Mucosa of stomach (tissue), 1 donor: ENCODE measurements at regions not wholly inside any gene's neighbourhood (a gene's known extent, or its start where the extent isn't known, plus 50 kb on each side); places are given as distances from the start of the nearest gene placed in this dataset.

Source experiments
- H3K27me3 ChIP-seq: one replicate; pipeline ENCODE4 v1.7.0; 2013; ENCODE audit warnings: mild to moderate bottlenecking, low read length; ENCODE audit not compliant: control insufficient read depth, insufficient read depth
- H3K36me3 ChIP-seq: one replicate; pipeline ENCODE4 v1.7.0; 2013; ENCODE audit warnings: low read length; ENCODE audit not compliant: control insufficient read depth, insufficient read depth
- H3K4me1 ChIP-seq: one replicate; pipeline ENCODE4 v1.7.0; 2013; ENCODE audit warnings: mild to moderate bottlenecking, low read length; ENCODE audit not compliant: control insufficient read depth, insufficient read depth
- H3K4me3 ChIP-seq: one replicate; pipeline ENCODE4 v1.7.0; 2013; ENCODE audit warnings: low read length
- H3K9ac ChIP-seq: one replicate; pipeline ENCODE4 v1.7.0; 2013; ENCODE audit warnings: mild to moderate bottlenecking, low read length, moderate library complexity
- H3K9me3 ChIP-seq: one replicate; pipeline ENCODE4 v1.7.0; 2013; ENCODE audit warnings: mild to moderate bottlenecking, low read length, moderate library complexity; ENCODE audit not compliant: control insufficient read depth
- donor health status: Pancreatic carcinoma.

- peaks cover 15% of the 10 kb centered on the region for H3K4me1 ChIP-seq
- H3K36me3 ChIP-seq, result no peaks in the 10 kb centered on the region
- no peaks in the 10 kb centered on the region for H3K27me3 ChIP-seq
- H3K9ac ChIP-seq, result no peak overlapping the region
- no peak overlapping the region for H3K4me3 ChIP-seq
- H3K9me3 ChIP-seq, result no peaks in the 10 kb centered on the region
These were observed 52.8 kb downstream of the FAM43A start for GRCh38 chr3:194738254-194739093.

- no peaks in the 10 kb centered on the region for H3K9me3 ChIP-seq
- H3K9ac ChIP-seq, result no peak overlapping the region
- H3K4me3 ChIP-seq, result no peak overlapping the region
- H3K27me3 ChIP-seq, result no peaks in the 10 kb centered on the region
- no peaks in the 10 kb centered on the region for H3K36me3 ChIP-seq
- peaks cover 20% of the 10 kb centered on the region for H3K4me1 ChIP-seq
These were observed 54.0 kb downstream of the FAM43A start for GRCh38 chr3:194739498-194740284.

GRCh38 chr3:194740859-194741491, 55.3 kb downstream of the FAM43A start:
- Histone ChIP-seq H3K36me3 (no peaks in the 10 kb centered on the region), H3K4me1 (peaks cover 30% of the 10 kb centered on the region), H3K9me3 (no peaks in the 10 kb centered on the region), H3K4me3 (no peak overlapping the region), H3K9ac (no peak overlapping the region), H3K27me3 (no peaks in the 10 kb centered on the region)

GRCh38 chr3:194741916-194742315, 56.2 kb downstream of the FAM43A start:
- H3K27me3 ChIP-seq, result no peaks in the 10 kb centered on the region
- H3K36me3 ChIP-seq, result no peaks in the 10 kb centered on the region
- H3K9me3 ChIP-seq, result no peaks in the 10 kb centered on the region
- no peak overlapping the region for H3K4me3 ChIP-seq
- peaks cover 34% of the 10 kb centered on the region for H3K4me1 ChIP-seq
- H3K9ac ChIP-seq, result no peak overlapping the region

GRCh38 chr3:194744826-194745225, 59.1 kb downstream of the FAM43A start:
- Histone ChIP-seq H3K9ac (no peak overlapping the region), H3K9me3 (no peaks in the 10 kb centered on the region), H3K4me3 (no peak overlapping the region), H3K4me1 (peaks cover 26% of the 10 kb centered on the region), H3K27me3 (peaks cover 3% of the 10 kb centered on the region), H3K36me3 (no peaks in the 10 kb centered on the region)

DNA sequence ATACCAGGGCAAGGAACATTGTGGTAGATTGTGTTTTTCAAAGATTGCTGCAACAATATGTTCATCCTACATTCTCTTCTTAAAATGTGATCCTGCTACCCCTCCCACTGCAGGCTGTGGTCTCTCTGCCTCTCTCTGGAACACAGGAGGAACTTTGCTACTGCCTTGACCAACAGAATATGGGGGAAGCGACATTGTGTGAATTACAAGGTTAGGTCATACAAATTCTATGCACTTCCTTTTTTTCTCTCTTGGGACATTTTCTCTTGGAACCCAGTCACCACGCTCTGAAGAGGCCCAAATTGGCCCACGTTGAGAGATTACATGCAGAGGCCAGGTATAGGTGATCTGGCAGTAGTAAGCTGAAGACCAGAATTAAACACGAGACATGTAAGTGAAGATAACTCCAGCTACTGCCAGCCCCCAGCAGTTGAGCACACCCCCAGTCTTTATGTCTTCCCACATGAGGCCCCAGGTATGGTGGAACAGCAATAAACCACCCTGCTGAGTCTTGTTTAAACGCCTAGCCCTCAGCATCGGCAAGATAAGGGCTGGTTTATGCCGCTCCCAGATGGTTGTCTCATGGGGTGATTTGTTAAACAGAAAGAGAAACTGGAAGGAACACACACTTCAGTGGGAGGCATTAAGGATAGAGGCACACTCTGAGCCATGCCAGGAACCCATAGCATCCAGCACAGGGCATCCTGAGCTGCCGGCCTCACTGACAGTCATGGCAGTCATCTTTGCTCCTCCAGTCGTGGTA, 59.9 kb downstream of the FAM43A start:
- Histone ChIP-seq H3K9me3 (no peaks in the 10 kb centered on the region), H3K4me1 (peaks cover 26% of the 10 kb centered on the region), H3K27me3 (peaks cover 3% of the 10 kb centered on the region), H3K36me3 (no peaks in the 10 kb centered on the region), H3K4me3 (no peak overlapping the region), H3K9ac (no peak overlapping the region)

- Histone ChIP-seq H3K27me3 (peaks cover 3% of the 10 kb centered on the region), H3K4me1 (peaks cover 19% of the 10 kb centered on the region), H3K36me3 (no peaks in the 10 kb centered on the region), H3K4me3 (no peak overlapping the region), H3K9ac (no peak overlapping the region), H3K9me3 (no peaks in the 10 kb centered on the region)
These were observed 62.5 kb downstream of the FAM43A start for GRCh38 chr3:194748225-194748624.

DNA sequence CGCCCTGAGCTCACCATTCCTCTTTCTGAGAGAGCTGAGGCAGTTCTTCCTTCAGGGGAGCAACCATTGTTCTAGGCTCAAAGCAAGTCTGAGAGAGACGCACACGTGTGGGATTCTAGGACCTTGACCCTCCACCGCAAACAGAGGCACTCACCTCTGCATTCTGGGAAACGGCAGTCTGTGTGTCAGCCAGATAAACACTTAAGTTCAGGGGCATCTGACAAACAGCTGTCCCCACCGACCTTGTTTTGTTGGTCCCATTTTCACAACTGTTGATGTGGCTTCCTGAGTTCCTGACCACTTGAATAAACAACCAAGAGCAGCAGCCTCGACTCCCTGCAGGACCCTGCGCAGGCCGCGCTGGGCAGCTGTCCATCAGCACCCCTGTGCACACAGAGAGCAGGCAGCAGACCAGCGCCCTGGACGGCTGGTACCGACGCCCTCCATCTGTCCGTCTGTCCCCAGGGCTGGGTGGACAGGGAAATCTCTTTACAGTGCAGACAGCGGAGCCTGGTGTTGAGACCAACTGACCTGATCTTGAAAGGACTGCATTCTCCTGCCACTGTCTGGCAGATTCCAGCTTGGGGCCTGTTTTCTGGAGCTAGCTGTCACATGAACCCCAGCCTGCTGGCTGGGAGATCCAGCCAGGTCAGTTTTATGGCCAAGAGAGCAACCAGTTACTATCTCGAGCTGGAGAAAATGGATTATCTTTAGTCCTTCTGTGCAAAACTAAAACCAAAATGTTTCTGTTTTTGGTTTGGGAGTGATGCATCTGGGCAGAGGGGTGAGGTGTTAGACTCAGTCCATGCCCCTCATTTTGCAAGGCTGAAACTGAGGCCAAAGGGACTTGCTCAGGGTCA, 64.2 kb downstream of the FAM43A start:
- Histone ChIP-seq H3K9ac (no peak overlapping the region), H3K36me3 (no peaks in the 10 kb centered on the region), H3K4me1 (peaks cover 14% of the 10 kb centered on the region), H3K4me3 (no peak overlapping the region), H3K9me3 (no peaks in the 10 kb centered on the region), H3K27me3 (peaks cover 3% of the 10 kb centered on the region)

DNA sequence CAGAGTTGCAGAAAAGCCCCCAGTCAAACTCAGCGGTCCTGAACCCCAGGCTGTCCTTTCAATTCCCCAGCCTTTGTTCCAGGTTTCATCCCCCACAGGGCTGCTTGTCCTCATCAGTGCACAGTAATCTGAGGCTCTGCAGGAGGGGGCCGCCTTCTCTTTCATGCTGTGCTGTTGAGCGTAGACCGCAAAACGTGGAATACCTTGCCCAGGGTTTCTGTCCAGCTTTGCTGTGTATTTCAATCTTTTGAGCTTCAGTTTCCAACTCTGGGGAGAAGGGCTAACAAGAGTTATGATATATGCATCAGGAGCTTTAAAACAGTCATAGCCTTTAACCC, 64.8 kb downstream of the FAM43A start:
- peaks cover 3% of the 10 kb centered on the region for H3K27me3 ChIP-seq
- H3K4me3 ChIP-seq, result no peak overlapping the region

GRCh38 chr3:194755671-194756459, 70.2 kb downstream of the FAM43A start:
- H3K9ac ChIP-seq, result no peak overlapping the region
- H3K4me1 ChIP-seq, result no peaks in the 10 kb centered on the region
- no peaks in the 10 kb centered on the region for H3K36me3 ChIP-seq
- H3K27me3 ChIP-seq, result no peaks in the 10 kb centered on the region
- no peak overlapping the region for H3K4me3 ChIP-seq
- no peaks in the 10 kb centered on the region for H3K9me3 ChIP-seq

More for the DNA sequence above, 64.8 kb downstream of the FAM43A start:
- H3K36me3 ChIP-seq, result no peaks in the 10 kb centered on the region
- no peak overlapping the region for H3K9ac ChIP-seq
- no peaks in the 10 kb centered on the region for H3K9me3 ChIP-seq
- H3K4me1 ChIP-seq, result peaks cover 10% of the 10 kb centered on the region
